HepG2 (cell line): ENCODE measurements at regions not wholly inside any gene's neighbourhood (a gene's known extent, or its start where the extent isn't known, plus 50 kb on each side); places are given as distances from the start of the nearest gene placed in this dataset.
"Not testable (repeated sequence)": the region's sequence is repeated elsewhere in the genome, so short reads cannot be mapped to it uniquely, and the experiment has no call there.

Experiments
- ATAC-seq: fragments of 200-7000 bp; cut with Tn5 transposase; 3 replicates; pipeline ENCODE4 v1.9.1; 2020; ENCODE audit warnings: mild to moderate bottlenecking, moderate library complexity
- BruUV-seq: library from RNA; stranded (reverse); fragments of 400-500 nt; replicated peaks from 2 replicates; lab custom pipeline; 2021; lab: Mats Ljungman, UMichigan
- CTCF ChIA-PET: fragments of 300-600 bp; formaldehyde crosslinking; extraction: SDS; loops from one replicate; lab custom pipeline; 2021; ENCODE audit warnings: low total read pairs, inconsistent platforms, low intra/inter-chr PET ratio; lab: Yijun Ruan, JAX
- POLR2A ChIA-PET: fragments of 350-600 bp; sonication (Branson Sonifier 250); formaldehyde crosslinking; loops from one replicate; lab custom pipeline; 2020; ENCODE audit warnings: antibody characterized with exemption, inconsistent platforms; lab: Yijun Ruan, JAX
- DNase-seq: peaks from one replicate; pipeline ENCODE4 v3.0.0-alpha.2; 2015; ENCODE audit warnings: low spot score
- FAIRE-seq: peaks from 3 replicates; lab custom pipeline; 2011; peaks lifted over from hg19 to GRCh38; lab: Jason Lieb, UNC
- H2AFZ ChIP-seq: one replicate; pipeline ENCODE4 v1.6.1; 2011; ENCODE audit warnings: low read length, inconsistent platforms
- H3K27ac ChIP-seq: fragments of 300-600 bp; 3 replicates; pipeline ENCODE4 v1.8.0; 2011; ENCODE audit warnings: mixed run types, mild to moderate bottlenecking, mixed read lengths, low read length, inconsistent platforms; ENCODE audit not compliant: insufficient read depth; ENCODE audit errors: extremely low read length
- H3K27me3 ChIP-seq, 2 experiments: fragments of 200-600 bp in 1 of 2; 2 replicates in 1 of 2; 3 replicates in 1 of 2; pipeline versions ENCODE4 v1.6.0 to v1.8.0; 2011; ENCODE audit warnings: low read length in 2 of 2, mild to moderate bottlenecking in 2 of 2, moderate library complexity in 2 of 2, inconsistent platforms in 1 of 2; ENCODE audit not compliant: insufficient read depth in 2 of 2, control insufficient read depth in 1 of 2
- H3K36me3 ChIP-seq, 2 experiments: fragments of 200-600 bp in 1 of 2; replicated peaks in 1 of 2; 2 replicates in 1 of 2; 3 replicates in 1 of 2; pipeline versions ENCODE4 v1.5.1 to v1.8.0; 2011; ENCODE audit warnings: low read length in 2 of 2, inconsistent platforms in 1 of 2; ENCODE audit not compliant: insufficient read depth in 2 of 2, control insufficient read depth in 1 of 2
- H3K4me1 ChIP-seq: 2 replicates; pipeline ENCODE4 v1.5.1; 2012; ENCODE audit warnings: low read length, inconsistent platforms; ENCODE audit not compliant: insufficient read depth
- H3K4me2 ChIP-seq: 2 replicates; pipeline ENCODE4 v1.6.0; 2011; ENCODE audit warnings: low read depth, low read length, inconsistent platforms
- H3K4me3 ChIP-seq, 3 experiments: fragments of 200-600 bp in 1 of 3; sonication (generic), shearing (Covaris generic) in 1 of 3; replicated peaks in 1 of 3; 2 replicates each; pipeline ENCODE4 v1.5.1; 2011 to 2016; ENCODE audit warnings: low read length in 3 of 3, inconsistent platforms in 2 of 3, low read depth in 2 of 3, mild to moderate bottlenecking in 2 of 3, control low read depth in 1 of 3, mixed read lengths in 1 of 3; ENCODE audit not compliant: insufficient read depth in 1 of 3
- H3K79me2 ChIP-seq: one replicate; pipeline ENCODE4 v1.6.1; 2011; ENCODE audit warnings: low read length, inconsistent platforms; ENCODE audit not compliant: insufficient read depth
- H3K9ac ChIP-seq: 2 replicates; pipeline ENCODE4 v1.6.0; 2011; ENCODE audit warnings: mild to moderate bottlenecking, low read depth, low read length, inconsistent platforms; ENCODE audit not compliant: insufficient read depth
- H3K9me3 ChIP-seq: 2 replicates; pipeline ENCODE4 v1.5.1; 2012; ENCODE audit warnings: mild to moderate bottlenecking, low read length
- H4K20me1 ChIP-seq: 2 replicates; pipeline ENCODE4 v1.6.0; 2011; ENCODE audit warnings: inconsistent platforms, mild to moderate bottlenecking, low read length, moderate library complexity; ENCODE audit not compliant: insufficient read depth
- THRA ChIP-seq: sonication (generic); formaldehyde crosslinking; IDR thresholded peaks from 2 replicates; pipeline ENCODE4 v1.4.0; 2020; ENCODE audit warnings: missing genetic modification reagents, borderline replicate concordance
- WGBS: methylation state at CpG from one replicate; pipeline ENCODE4 v1.1.6; 2017; ENCODE audit warnings: low lambda C conversion rate; 5-methylcytosine and 5-hydroxymethylcytosine counted together
- in situ Hi-C: cut with HindIII; loops from 2 replicates; pipeline ENCODE4 v1.10.0; 2017; ENCODE audit warnings: low pct_unique_long_range_greater_than_20kb; ENCODE audit not compliant: extremely low pct_ligation_motif_present
- intact Hi-C: fragments of 100-400 bp; cut with micrococcal nuclease; formaldehyde crosslinking; loops from one replicate; pipeline ENCODE4 v1.10.0; 2022; ENCODE audit not compliant: unreplicated experiment

DNA sequence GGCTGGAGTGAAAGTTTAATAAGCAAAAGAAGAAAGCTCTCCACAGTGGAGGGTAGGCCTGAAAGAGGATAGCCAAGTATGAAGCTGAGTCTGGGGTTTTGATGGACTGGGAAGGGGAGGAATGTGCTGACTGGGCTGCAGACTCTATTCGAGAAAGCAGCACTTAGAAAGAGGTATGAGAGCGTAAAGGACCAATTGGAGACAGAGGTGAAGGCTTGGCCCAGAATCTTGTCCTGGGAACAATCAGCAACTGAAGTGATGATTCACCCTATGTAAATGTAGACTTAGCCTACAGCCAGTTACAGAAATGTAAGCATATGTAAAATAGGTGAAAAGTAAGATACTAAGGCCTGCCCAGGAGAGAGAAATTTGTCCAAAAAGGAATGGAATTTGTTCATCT, 111.2 kb upstream of the HSFY2 start (continued):
- TF ChIP-seq THRA: no peak

- H3K27me3 ChIP-seq, H3K9ac ChIP-seq, ATAC-seq, CTCF ChIA-PET, H3K9me3 ChIP-seq, H3K4me3 ChIP-seq, in situ Hi-C loops, H3K79me2 ChIP-seq, FAIRE-seq, H4K20me1 ChIP-seq, BruUV-seq, H3K36me3 ChIP-seq, H2AFZ ChIP-seq, H3K4me2 ChIP-seq, H3K27ac ChIP-seq, intact Hi-C loops, H3K4me1 ChIP-seq, POLR2A ChIA-PET, DNase-seq: not testable (repeated sequence)
- WGBS: no CpG with 5 or more reads among the region's 6 CpGs
These were observed 95.6 kb upstream of the HSFY2 start for GRCh38 chrY:18869145-18869544.

DNA sequence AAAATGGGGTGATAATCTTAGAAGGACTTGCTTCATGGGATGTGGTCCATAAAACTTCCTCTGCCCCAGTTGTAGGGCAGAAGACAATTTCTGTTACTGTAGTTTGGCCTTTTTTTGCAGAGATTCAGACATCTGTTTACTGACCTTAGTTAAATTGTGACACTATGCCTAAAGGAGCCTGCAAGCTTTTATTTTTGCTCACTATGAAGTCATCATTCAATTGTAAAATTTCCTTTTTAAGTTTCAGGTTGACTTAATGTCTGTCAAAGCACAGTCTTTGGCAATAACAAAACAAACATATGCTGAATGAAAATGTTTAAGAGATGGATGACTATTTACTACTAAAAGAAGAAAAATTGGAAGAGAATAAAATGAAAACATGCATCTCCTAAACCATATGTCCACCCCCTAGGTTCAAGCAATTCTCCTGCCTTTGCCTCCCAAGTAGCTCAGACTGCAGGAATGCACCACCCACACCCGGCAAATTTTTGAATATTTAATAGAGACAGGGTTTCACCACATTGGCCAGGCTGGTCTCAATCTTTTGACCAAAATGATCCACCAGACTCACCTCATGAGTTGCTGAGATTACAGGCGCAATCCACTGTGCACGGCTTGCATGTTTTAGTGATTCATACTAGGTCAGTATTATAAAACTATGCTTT, 93.5 kb upstream of the HSFY2 start:
- CTCF ChIA-PET, H3K36me3 ChIP-seq, DNase-seq, H3K79me2 ChIP-seq, intact Hi-C loops, H3K9ac ChIP-seq, H3K4me3 ChIP-seq, H3K27ac ChIP-seq, H3K4me2 ChIP-seq, ATAC-seq, H2AFZ ChIP-seq, POLR2A ChIA-PET, H3K27me3 ChIP-seq, BruUV-seq, in situ Hi-C loops, H3K9me3 ChIP-seq, H4K20me1 ChIP-seq, H3K4me1 ChIP-seq: not testable (repeated sequence)
- no CpG with 5 or more reads among the region's 3 CpGs for WGBS
- FAIRE-seq: peak; percentile 57

GRCh38 chrY:18860856-18861255, 87.3 kb upstream of the HSFY2 start:
- H3K9ac ChIP-seq, H3K27me3 ChIP-seq, H2AFZ ChIP-seq, H3K27ac ChIP-seq, BruUV-seq, intact Hi-C loops, H3K79me2 ChIP-seq, H3K4me1 ChIP-seq, DNase-seq, H4K20me1 ChIP-seq, H3K4me3 ChIP-seq, H3K36me3 ChIP-seq, FAIRE-seq, H3K4me2 ChIP-seq, in situ Hi-C loops, H3K9me3 ChIP-seq, POLR2A ChIA-PET, CTCF ChIA-PET: not testable (repeated sequence)
- no CpG with 5 or more reads among the region's 3 CpGs for WGBS
- ATAC-seq: peak; percentile 54; the same call in 2 of the 3 replicates
